ENCODE measurements at regions not wholly inside any gene's neighbourhood (a gene's known extent, or its start where the extent isn't known, plus 50 kb on each side); places are given as distances from the start of the nearest gene placed in this dataset.

GRCh38 chr6:170137176-170137891 is 153.5 kb downstream of the DLL1 start:
- no peak for DNase-seq (ENCODE audit: low read depth in 3 of 3, low spot score in 2 of 3)

- DNase-seq (ENCODE audit: low read depth in 3 of 3, low spot score in 2 of 3) = no peak
Observed at GRCh38 chr6:170136541-170137175, 154.2 kb downstream of the DLL1 start.

- DNase-seq (ENCODE audit: low read depth in 3 of 3, low spot score in 2 of 3) = no peak
Observed at GRCh38 chr6:170135821-170136471, 154.9 kb downstream of the DLL1 start.

GRCh38 chr6:170135461-170135820 is 155.4 kb downstream of the DLL1 start:
- no peak for DNase-seq (ENCODE audit: low read depth in 3 of 3, low spot score in 2 of 3)

GRCh38 chr6:170134471-170135440 is 156.1 kb downstream of the DLL1 start:
- DNase-seq (ENCODE audit: low read depth in 3 of 3, low spot score in 2 of 3) = no peak

- DNase-seq (ENCODE audit: low read depth in 3 of 3, low spot score in 2 of 3) = no peak
Observed at GRCh38 chr6:170134031-170134470, 156.8 kb downstream of the DLL1 start.

GRCh38 chr6:170132561-170132991 is 158.3 kb downstream of the DLL1 start:
- no peak for DNase-seq (ENCODE audit: low read depth in 3 of 3, low spot score in 2 of 3)

GRCh38 chr6:170132011-170132521 is 158.8 kb downstream of the DLL1 start:
- no peak for DNase-seq (ENCODE audit: low read depth in 3 of 3, low spot score in 2 of 3)

- DNase-seq (ENCODE audit: low read depth in 3 of 3, low spot score in 2 of 3) = no peak
Observed at GRCh38 chr6:170131351-170131750, 159.5 kb downstream of the DLL1 start.

GRCh38 chr6:170130771-170131241 is 160.1 kb downstream of the DLL1 start:
- no peak for DNase-seq (ENCODE audit: low read depth in 3 of 3, low spot score in 2 of 3)

- DNase-seq (ENCODE audit: low read depth in 3 of 3, low spot score in 2 of 3) = no peak
Observed at GRCh38 chr6:170130201-170130621, 160.7 kb downstream of the DLL1 start.

GRCh38 chr6:170129691-170130171 is 161.1 kb downstream of the DLL1 start:
- DNase-seq (ENCODE audit: low read depth in 3 of 3, low spot score in 2 of 3) = no peak

- DNase-seq (ENCODE audit: low read depth in 3 of 3, low spot score in 2 of 3) = no peak
Observed at GRCh38 chr6:170128811-170129681, 161.8 kb downstream of the DLL1 start.

GRCh38 chr6:170128346-170128745 is 162.5 kb downstream of the DLL1 start:
- no peak for DNase-seq (ENCODE audit: low read depth in 3 of 3, low spot score in 2 of 3)

GRCh38 chr6:170127151-170127550 is 163.7 kb downstream of the DLL1 start:
- no peak for DNase-seq (ENCODE audit: low read depth in 3 of 3, low spot score in 2 of 3)

GRCh38 chr6:170125456-170126300 is 165.2 kb downstream of the DLL1 start:
- DNase-seq (ENCODE audit: low read depth in 3 of 3, low spot score in 2 of 3) = no peak

GRCh38 chr6:170124836-170125235 is 166.0 kb downstream of the DLL1 start:
- DNase-seq (ENCODE audit: low read depth in 3 of 3, low spot score in 2 of 3) = no peak

- no peak for DNase-seq (ENCODE audit: low read depth in 3 of 3, low spot score in 2 of 3)
Observed at GRCh38 chr6:170124150-170124549, 166.7 kb downstream of the DLL1 start.
